ENCODE measurements at regions not wholly inside any gene's neighbourhood (a gene's known extent, or its start where the extent isn't known, plus 50 kb on each side); places are given as distances from the start of the nearest gene placed in this dataset.

GRCh38 chr6:141658696-141659095, 474.0 kb upstream of the GJE1 start:
- Histone ChIP-seq H3K36me3 (no peaks in the 10 kb centered on the region), H3K27ac (no peak overlapping the region), H3K4me1 (no peaks in the 10 kb centered on the region), H3K4me3 (no peak overlapping the region), H3K27me3 (no peaks in the 10 kb centered on the region), H3K9me3 (peaks cover 0 to 6% (median 0%) of the 10 kb centered on the region in 12 donors)
- DNase-seq (no peak), ATAC-seq (no peak)
- intact Hi-C loops (cut with DNase I), result no loop called here
- WGBS, 4 donors, result 82 to 92% (median 89%) methylated on average over 2 of the region's 2 CpGs
- TF ChIP-seq POLR2A (IDR thresholded peaks at IDR 0.05) (no peak), CTCF (IDR thresholded peaks at IDR 0.05) (no peak)

DNA sequence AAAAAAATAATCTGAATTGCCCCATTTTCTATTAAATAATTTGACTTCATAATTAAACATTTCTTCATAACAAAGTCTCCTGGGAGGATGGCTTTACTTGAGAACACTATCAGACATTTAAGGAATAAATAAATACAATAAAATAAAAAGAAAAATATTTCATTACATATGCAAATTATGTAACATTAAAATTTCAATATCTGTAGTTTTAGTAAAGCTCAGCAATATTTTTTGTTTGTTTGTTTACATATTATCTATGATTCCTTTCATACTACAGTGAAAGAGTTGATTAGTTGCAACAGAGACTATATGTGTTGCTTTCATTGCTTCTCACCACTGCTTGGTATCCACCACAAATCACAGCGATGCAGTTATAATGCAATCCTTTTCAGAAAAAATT, 474.9 kb upstream of the GJE1 start:
- DNase-seq (no peak), ATAC-seq (no peak)
- peaks cover 0 to 6% (median 0%) of the 10 kb centered on the region in 12 donors for H3K9me3 ChIP-seq
- H3K36me3 ChIP-seq, result no peaks in the 10 kb centered on the region
- H3K27me3 ChIP-seq, result no peaks in the 10 kb centered on the region
- H3K4me3 ChIP-seq, result no peak overlapping the region
- H3K27ac ChIP-seq, result no peak overlapping the region
- no peaks in the 10 kb centered on the region for H3K4me1 ChIP-seq
- no peak for TF ChIP-seq POLR2A (IDR thresholded peaks at IDR 0.05)
- 93 to 100% (median 95%) methylated on average over 1 of the region's 1 CpG for WGBS, 4 donors
- intact Hi-C loops (cut with DNase I), result no loop called here

GRCh38 chr6:141653590-141653989, 479.1 kb upstream of the GJE1 start:
- WGBS, 4 donors, result 82 to 87% (median 84%) methylated on average over 1 of the region's 1 CpG
- no peak for ATAC-seq
- peaks cover 0 to 6% (median 0%) of the 10 kb centered on the region in 12 donors for H3K9me3 ChIP-seq
- H3K36me3 ChIP-seq, result no peaks in the 10 kb centered on the region
- H3K4me1 ChIP-seq, result no peaks in the 10 kb centered on the region
- no peak overlapping the region for H3K27ac ChIP-seq
- TF ChIP-seq POLR2A (IDR thresholded peaks at IDR 0.05), result no peak
- no peak for TF ChIP-seq CTCF (IDR thresholded peaks at IDR 0.05)
- intact Hi-C loops (cut with DNase I), result no loop called here
- H3K4me3 ChIP-seq, result no peak overlapping the region
- no peak for DNase-seq
- no peaks in the 10 kb centered on the region for H3K27me3 ChIP-seq

DNA sequence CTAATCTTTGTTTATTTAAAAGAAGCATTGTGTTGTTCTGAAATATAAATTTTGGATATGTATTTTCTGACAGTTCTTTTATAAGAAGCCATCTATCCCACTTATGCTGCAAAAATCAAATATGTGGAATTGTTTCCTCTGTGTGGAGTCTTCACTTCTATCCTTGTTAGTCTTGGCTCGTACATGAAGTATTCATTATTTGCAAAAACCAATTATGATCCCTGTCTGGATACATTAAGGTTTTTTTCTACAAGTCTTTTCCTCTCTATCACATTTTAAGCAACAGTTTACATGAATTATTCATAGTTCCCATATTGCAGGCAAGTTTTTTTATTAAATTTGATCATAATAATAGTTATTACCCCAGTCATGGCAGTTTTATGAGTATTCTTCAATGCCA, 490.8 kb upstream of the GJE1 start:
- WGBS, 4 donors, result 67 to 76% (median 74%) methylated on average over 1 of the region's 1 CpG
- intact Hi-C loops (cut with DNase I), result no loop called here
- TF ChIP-seq CTCF (IDR thresholded peaks at IDR 0.05), result no peak
- no peak for TF ChIP-seq POLR2A (IDR thresholded peaks at IDR 0.05)

GRCh38 chr6:141641406-141641805, 491.3 kb upstream of the GJE1 start:
- H3K4me3 ChIP-seq, result no peak overlapping the region
- WGBS, 4 donors, result 45 to 61% (median 54%) methylated on average over 1 of the region's 1 CpG
- no peaks in the 10 kb centered on the region for H3K4me1 ChIP-seq
- no peak for ATAC-seq
- no peaks in the 10 kb centered on the region for H3K36me3 ChIP-seq
- DNase-seq, result no peak
- no peak overlapping the region for H3K27ac ChIP-seq
- H3K27me3 ChIP-seq, result no peaks in the 10 kb centered on the region
- peak in 1 of 12 donors; percentile 9 for TF ChIP-seq CTCF (IDR thresholded peaks at IDR 0.05)
- no peak for TF ChIP-seq POLR2A (IDR thresholded peaks at IDR 0.05)
- no peaks in the 10 kb centered on the region for H3K9me3 ChIP-seq
- intact Hi-C loops (cut with DNase I), result no loop called here

More for the DNA sequence above, 490.8 kb upstream of the GJE1 start:
- DNase-seq (no peak), ATAC-seq (no peak)
- no peaks in the 10 kb centered on the region for H3K9me3 ChIP-seq
- H3K4me1 ChIP-seq, result no peaks in the 10 kb centered on the region
- no peak overlapping the region for H3K4me3 ChIP-seq
- H3K36me3 ChIP-seq, result no peaks in the 10 kb centered on the region
- H3K27me3 ChIP-seq, result no peaks in the 10 kb centered on the region
- H3K27ac ChIP-seq, result no peak overlapping the region

Data from heart left ventricle (tissue), 16 donors.